VCaP (cell line): ENCODE measurements at regions not wholly inside any gene's neighbourhood (a gene's known extent, or its start where the extent isn't known, plus 50 kb on each side); places are given as distances from the start of the nearest gene placed in this dataset.

Experiments
- H3K27ac ChIP-seq: fragments of 450-650 bp; 2 replicates; pipeline ENCODE4 v1.5.1; 2017
- CTCF ChIP-seq: fragments of 450-650 bp; conservative IDR thresholded peaks from 2 replicates; pipeline ENCODE4 v1.5.1; 2017; ENCODE audit warnings: mild to moderate bottlenecking, moderate library complexity

GRCh38 chr1:103854279-103854678 lies 104.6 kb downstream of the AMY1C start:
- no peak overlapping the region for H3K27ac ChIP-seq
- TF ChIP-seq CTCF: no peak

GRCh38 chr1:103859721-103860120 lies 110.0 kb downstream of the AMY1C start:
- no peak for TF ChIP-seq CTCF
- H3K27ac ChIP-seq: no peak overlapping the region

GRCh38 chr1:103898576-103899345 lies 149.1 kb downstream of the AMY1C start:
- no peak for TF ChIP-seq CTCF
- no peak overlapping the region for H3K27ac ChIP-seq

GRCh38 chr1:103900005-103900404 lies 150.3 kb downstream of the AMY1C start:
- TF ChIP-seq CTCF: no peak

GRCh38 chr1:103901072-103901471 lies 151.4 kb downstream of the AMY1C start:
- no peak for TF ChIP-seq CTCF
- no peak overlapping the region for H3K27ac ChIP-seq

More at GRCh38 chr1:103900005-103900404, 150.3 kb downstream of the AMY1C start:
- H3K27ac ChIP-seq: no peak overlapping the region

- TF ChIP-seq CTCF: no peak
- H3K27ac ChIP-seq: no peak overlapping the region
Observed at GRCh38 chr1:103905363-103905762, 155.7 kb downstream of the AMY1C start.

GRCh38 chr1:103911450-103911849 lies 161.8 kb downstream of the AMY1C start:
- H3K27ac ChIP-seq: no peak overlapping the region
- no peak for TF ChIP-seq CTCF
